ENCODE measurements at regions not wholly inside any gene's neighbourhood (a gene's known extent, or its start where the extent isn't known, plus 50 kb on each side); places are given as distances from the start of the nearest gene placed in this dataset.

- no peak for TF ChIP-seq SMARCE1 (IDR thresholded peaks at IDR 0.05; ENCODE audit: borderline replicate concordance)
- TF ChIP-seq EZH2 (conservative IDR thresholded peaks at IDR 0.05; ENCODE audit: low read depth, low read length) = no peak
- TF ChIP-seq EP300 (IDR thresholded peaks at IDR 0.05; ENCODE audit: low read depth in 2 of 2, low read length in 2 of 2) = no peak
- no peak for TF ChIP-seq EP300 (CRISPR knock-in tag; IDR thresholded peaks at IDR 0.05; ENCODE audit: borderline replicate concordance)
- TF ChIP-seq NFE2L1 (CRISPR knock-in tag; IDR thresholded peaks at IDR 0.05; ENCODE audit: borderline replicate concordance) = no peak
These were observed 1137.8 kb downstream of the CDH18 start for GRCh38 chr5:18850216-18850615.

Data from HepG2 (cell line).